SK-N-SH (cell line): ENCODE measurements at regions not wholly inside any gene's neighbourhood (a gene's known extent, or its start where the extent isn't known, plus 50 kb on each side); places are given as distances from the start of the nearest gene placed in this dataset.
A peak's percentile ranks its signal among the peaks of the same experiment; 100 is the strongest.

Source experiments
- CTCF ChIA-PET: fragments of 300-600, 350-600 bp; formaldehyde crosslinking; extraction: SDS; loops from one replicate; lab custom pipeline; 2021; lab: Yijun Ruan, JAX
- POLR2A ChIA-PET: fragments of 350-600 bp; sonication (Branson Sonifier 250); formaldehyde crosslinking; extraction: SDS; loops from one replicate; lab custom pipeline; 2020; ENCODE audit warnings: antibody characterized with exemption, inconsistent platforms; lab: Yijun Ruan, JAX
- DNase-seq: peaks from one replicate; pipeline ENCODE4 v3.0.0; 2012
- H2AFZ ChIP-seq: fragments of 200-600 bp; sonication (generic); 2 replicates; pipeline ENCODE4 v1.8.1; 2016; ENCODE audit warnings: antibody characterized with exemption, mild to moderate bottlenecking, low read depth
- H3F3A ChIP-seq: fragments of 200-600 bp; sonication (generic); replicated peaks from 2 replicates; pipeline ENCODE3; 2016; ENCODE audit warnings: antibody characterized with exemption, mild to moderate bottlenecking; ENCODE audit not compliant: insufficient read depth
- H3K27ac ChIP-seq, 2 experiments: fragments of 200-500 bp in 1 of 2; fragments of 200-600 bp in 1 of 2; sonication (Bioruptor generic) in 1 of 2; sonication (generic), shearing (Covaris generic) in 1 of 2; 2 replicates each; pipeline versions ENCODE4 v1.5.1 to v1.6.1; 2014 to 2016; ENCODE audit warnings: low read depth in 2 of 2, inconsistent platforms in 1 of 2, low read length in 1 of 2, mild to moderate bottlenecking in 1 of 2, mixed read lengths in 1 of 2
- H3K27me3 ChIP-seq: fragments of 200-600 bp; sonication (generic), shearing (Covaris generic); 2 replicates; pipeline ENCODE4 v1.6.1; 2016; ENCODE audit warnings: mixed run types; ENCODE audit not compliant: insufficient read depth
- H3K36me3 ChIP-seq, 2 experiments: fragments of 200-500 bp in 1 of 2; fragments of 200-600 bp in 1 of 2; sonication (Bioruptor generic) in 1 of 2; sonication (generic) in 1 of 2; replicated peaks in 1 of 2; 2 replicates each; pipeline versions ENCODE3 to v1.5.1; 2014 to 2016; ENCODE audit warnings: low read length in 1 of 2, mild to moderate bottlenecking in 1 of 2; ENCODE audit not compliant: insufficient read depth in 2 of 2, control insufficient read depth in 1 of 2
- H3K4me1 ChIP-seq, 2 experiments: fragments of 200-500 bp in 1 of 2; fragments of 200-600 bp in 1 of 2; sonication (Bioruptor generic) in 1 of 2; sonication (generic), shearing (Covaris generic) in 1 of 2; 2 replicates each; pipeline versions ENCODE4 v1.5.1 to v1.6.1; 2014 to 2016; ENCODE audit warnings: low read depth in 1 of 2, low read length in 1 of 2, mixed run types in 1 of 2; ENCODE audit not compliant: insufficient read depth in 2 of 2, control insufficient read depth in 1 of 2
- H3K4me2 ChIP-seq: fragments of 200-600 bp; sonication (generic), shearing (Covaris generic); 2 replicates; pipeline ENCODE4 v1.6.1; 2017; ENCODE audit warnings: mixed run types
- H3K4me3 ChIP-seq, 2 experiments: fragments of 200-500 bp in 1 of 2; fragments of 200-600 bp in 1 of 2; sonication (Bioruptor generic) in 1 of 2; sonication (generic), shearing (Covaris generic) in 1 of 2; 2 replicates each; pipeline versions ENCODE4 v1.5.1 to v1.8.1; 2014 to 2016; ENCODE audit warnings: low read depth in 2 of 2, inconsistent platforms in 1 of 2, low read length in 1 of 2, mild to moderate bottlenecking in 1 of 2, mixed read lengths in 1 of 2, moderate library complexity in 1 of 2
- H3K79me2 ChIP-seq: fragments of 200-600 bp; sonication (generic); 2 replicates; pipeline ENCODE4 v1.8.1; 2017; ENCODE audit warnings: mild to moderate bottlenecking; ENCODE audit not compliant: insufficient read depth
- H3K9ac ChIP-seq: fragments of 200-600 bp; sonication (generic); 2 replicates; pipeline ENCODE4 v1.6.1; 2017; ENCODE audit warnings: mixed run types
- H3K9me2 ChIP-seq: fragments of 200-600 bp; sonication (generic); 2 replicates; pipeline ENCODE4 v1.6.1; 2017; ENCODE audit warnings: mixed run types
- H3K9me3 ChIP-seq: fragments of 200-600 bp; sonication (generic); 2 replicates; pipeline ENCODE4 v1.6.1; 2017; ENCODE audit warnings: mixed run types, mild to moderate bottlenecking, moderate library complexity
- H4K20me1 ChIP-seq: fragments of 200-600 bp; sonication (generic); 2 replicates; pipeline ENCODE4 v1.6.1; 2017; ENCODE audit warnings: mild to moderate bottlenecking, mixed run types; ENCODE audit not compliant: insufficient read depth
- CHD2 ChIP-seq: fragments of 150-350 bp; IDR thresholded peaks from 2 replicates; pipeline ENCODE4 v1.6.1; 2018; ENCODE audit warnings: low read length; ENCODE audit not compliant: partially characterized antibody
- FOXM1 ChIP-seq: IDR thresholded peaks from 2 replicates; pipeline ENCODE4 v1.4.0; 2012; ENCODE audit warnings: low read depth, mild to moderate bottlenecking
- GABPA ChIP-seq: IDR thresholded peaks from 2 replicates; pipeline ENCODE4 v1.4.0; 2012; ENCODE audit warnings: low read depth, mild to moderate bottlenecking
- GATA2 ChIP-seq: sonication (generic); formaldehyde crosslinking; IDR thresholded peaks from 2 replicates; pipeline ENCODE4 v1.5.0; 2020; ENCODE audit warnings: mild to moderate bottlenecking, missing genetic modification reagents
- JUND ChIP-seq: IDR thresholded peaks from 2 replicates; pipeline ENCODE4 v1.4.0; 2012
- MEF2A ChIP-seq: IDR thresholded peaks from 2 replicates; pipeline ENCODE4 v1.4.0; 2012; ENCODE audit warnings: low read depth, borderline replicate concordance
- MXI1 ChIP-seq: IDR thresholded peaks from 2 replicates; pipeline ENCODE4 v1.6.1; 2012; ENCODE audit warnings: mild to moderate bottlenecking, low read depth, low read length, improper control_type of control experiment
- NRF1 ChIP-seq: IDR thresholded peaks from 2 replicates; pipeline ENCODE4 v1.6.1; 2012; ENCODE audit warnings: low read depth, mild to moderate bottlenecking, low read length
- RAD21 ChIP-seq: IDR thresholded peaks from 2 replicates; pipeline ENCODE4 v1.6.1; 2012; ENCODE audit warnings: mild to moderate bottlenecking, low read length
- RCOR1 ChIP-seq: fragments of 150-350 bp; IDR thresholded peaks from 2 replicates; pipeline ENCODE4 v1.6.1; 2017; ENCODE audit warnings: antibody characterized with exemption, low read length
- RFX5 ChIP-seq: IDR thresholded peaks from 2 replicates; pipeline ENCODE4 v1.6.1; 2012; ENCODE audit warnings: mild to moderate bottlenecking, improper control_type of control experiment, low read length
- SMC3 ChIP-seq: IDR thresholded peaks from 2 replicates; pipeline ENCODE4 v1.6.1; 2012; ENCODE audit warnings: low read depth, low read length, improper control_type of control experiment
- TAF1 ChIP-seq: IDR thresholded peaks from 2 replicates; pipeline ENCODE4 v1.6.1; 2012; ENCODE audit warnings: low read depth, mild to moderate bottlenecking, low read length, moderate library complexity, borderline replicate concordance
- TCF12 ChIP-seq: IDR thresholded peaks from 2 replicates; pipeline ENCODE4 v1.4.0; 2012
- TEAD4 ChIP-seq: IDR thresholded peaks from 2 replicates; pipeline ENCODE4 v1.4.0; 2012; ENCODE audit warnings: mild to moderate bottlenecking, borderline replicate concordance; ENCODE audit not compliant: insufficient read depth
- YY1 ChIP-seq: IDR thresholded peaks from 2 replicates; pipeline ENCODE4 v1.4.0; 2012; ENCODE audit warnings: low read depth, mild to moderate bottlenecking
- ZBTB33 ChIP-seq: IDR thresholded peaks from 2 replicates; pipeline ENCODE4 v1.4.0; 2012; ENCODE audit warnings: low read depth, borderline replicate concordance
- WGBS: methylation state at CpG from one replicate; pipeline ENCODE4 v1.1.6; 2017; ENCODE audit warnings: low lambda C conversion rate; 5-methylcytosine and 5-hydroxymethylcytosine counted together
- TF ChIP-seq, protein P1 (sequence below): IDR thresholded peaks from 2 replicates; pipeline ENCODE4 v1.4.0; 2012; ENCODE audit warnings: low read depth
- TF ChIP-seq, protein P2 (sequence below): fragments of 150-350 bp; IDR thresholded peaks from 2 replicates; pipeline ENCODE4 v1.6.1; 2017; ENCODE audit warnings: antibody characterized with exemption, low read length, low read depth, borderline replicate concordance
- TF ChIP-seq, protein P3 (sequence below): fragments of 200-600 bp; sonication (generic); IDR thresholded peaks from 2 replicates; pipeline ENCODE4 v1.6.1; 2017; ENCODE audit warnings: antibody characterized with exemption, mild to moderate bottlenecking, moderate library complexity

- WGBS: 67% methylated on average over 1 of the region's 1 CpG
- TF ChIP-seq RFX5 (no peak), RCOR1 (no peak), RAD21 (no peak), CHD2 (no peak), GATA2 (CRISPR knock-in tag) (no peak), NRF1 (no peak), JUND (no peak), YY1 (no peak), MEF2A (no peak), TAF1 (no peak), GABPA (no peak), TCF12 (no peak), SMC3 (no peak), MXI1 (no peak)
- TF ChIP-seq, protein P1, sequence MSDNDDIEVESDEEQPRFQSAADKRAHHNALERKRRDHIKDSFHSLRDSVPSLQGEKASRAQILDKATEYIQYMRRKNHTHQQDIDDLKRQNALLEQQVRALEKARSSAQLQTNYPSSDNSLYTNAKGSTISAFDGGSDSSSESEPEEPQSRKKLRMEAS: no peak
Observed at GRCh38 chr5:71861682-71862081, 142.6 kb downstream of the CARTPT start.

DNA sequence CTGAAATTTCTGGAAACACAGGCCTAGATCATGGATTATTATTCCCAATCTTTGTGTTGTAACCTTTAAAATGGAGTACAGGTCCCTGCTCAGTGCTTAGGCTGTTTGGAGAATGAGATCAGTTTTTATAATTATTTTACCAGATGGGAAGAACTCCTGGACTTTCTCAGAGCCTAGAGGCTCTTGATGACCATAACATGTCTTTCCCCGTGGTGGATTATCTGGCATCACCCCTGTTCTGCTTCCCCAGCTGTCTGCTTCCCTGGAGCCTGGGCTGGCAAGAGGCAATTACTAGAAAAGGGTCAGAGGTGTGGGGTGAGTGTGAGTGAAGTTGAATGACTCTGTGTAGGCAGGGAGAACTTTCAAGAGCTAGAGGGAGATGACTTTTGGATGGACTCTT is 143.0 kb downstream of the CARTPT start:
- no peak overlapping the region for H3K27ac ChIP-seq
- no peaks in the 10 kb centered on the region for H3K79me2 ChIP-seq
- DNase-seq: peak; percentile 16
- no peaks in the 10 kb centered on the region for H3K9me2 ChIP-seq
- no peak overlapping the region for H3K4me2 ChIP-seq
- no peaks in the 10 kb centered on the region for H3K27me3 ChIP-seq
- TF ChIP-seq TCF12 (no peak), RFX5 (no peak), JUND (no peak), NRF1 (no peak), TAF1 (no peak), FOXM1 (no peak), GATA2 (CRISPR knock-in tag) (no peak), ZBTB33 (no peak), TEAD4 (no peak)
- TF ChIP-seq, protein P1: no peak
- TF ChIP-seq, protein P2, sequence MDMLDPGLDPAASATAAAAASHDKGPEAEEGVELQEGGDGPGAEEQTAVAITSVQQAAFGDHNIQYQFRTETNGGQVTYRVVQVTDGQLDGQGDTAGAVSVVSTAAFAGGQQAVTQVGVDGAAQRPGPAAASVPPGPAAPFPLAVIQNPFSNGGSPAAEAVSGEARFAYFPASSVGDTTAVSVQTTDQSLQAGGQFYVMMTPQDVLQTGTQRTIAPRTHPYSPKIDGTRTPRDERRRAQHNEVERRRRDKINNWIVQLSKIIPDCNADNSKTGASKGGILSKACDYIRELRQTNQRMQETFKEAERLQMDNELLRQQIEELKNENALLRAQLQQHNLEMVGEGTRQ: no peak
- TF ChIP-seq, protein P3, sequence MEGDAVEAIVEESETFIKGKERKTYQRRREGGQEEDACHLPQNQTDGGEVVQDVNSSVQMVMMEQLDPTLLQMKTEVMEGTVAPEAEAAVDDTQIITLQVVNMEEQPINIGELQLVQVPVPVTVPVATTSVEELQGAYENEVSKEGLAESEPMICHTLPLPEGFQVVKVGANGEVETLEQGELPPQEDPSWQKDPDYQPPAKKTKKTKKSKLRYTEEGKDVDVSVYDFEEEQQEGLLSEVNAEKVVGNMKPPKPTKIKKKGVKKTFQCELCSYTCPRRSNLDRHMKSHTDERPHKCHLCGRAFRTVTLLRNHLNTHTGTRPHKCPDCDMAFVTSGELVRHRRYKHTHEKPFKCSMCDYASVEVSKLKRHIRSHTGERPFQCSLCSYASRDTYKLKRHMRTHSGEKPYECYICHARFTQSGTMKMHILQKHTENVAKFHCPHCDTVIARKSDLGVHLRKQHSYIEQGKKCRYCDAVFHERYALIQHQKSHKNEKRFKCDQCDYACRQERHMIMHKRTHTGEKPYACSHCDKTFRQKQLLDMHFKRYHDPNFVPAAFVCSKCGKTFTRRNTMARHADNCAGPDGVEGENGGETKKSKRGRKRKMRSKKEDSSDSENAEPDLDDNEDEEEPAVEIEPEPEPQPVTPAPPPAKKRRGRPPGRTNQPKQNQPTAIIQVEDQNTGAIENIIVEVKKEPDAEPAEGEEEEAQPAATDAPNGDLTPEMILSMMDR: no peak
- H3K4me3 ChIP-seq: no peak overlapping the region
- no peak overlapping the region for H3K9ac ChIP-seq
- no peak overlapping the region for H2AFZ ChIP-seq
- ChIA-PET CTCF (interaction anchor here (0.9 kb wide), 1 partner anchor 12 kb away, joined by 7 read pairs; no protein-coding TSS in a partner anchor), POLR2A (no interaction called here)
- peaks cover 11% of the 10 kb centered on the region for H3F3A ChIP-seq
- H3K4me1 ChIP-seq: peaks cover 11 to 12% of the 10 kb centered on the region in 2 experiments; a peak in 3 of 4 replicates
- 46% methylated on average over 1 of the region's 1 CpG for WGBS
- H3K9me3 ChIP-seq: no peaks in the 10 kb centered on the region
- no peaks in the 10 kb centered on the region for H3K36me3 ChIP-seq
- H4K20me1 ChIP-seq: no peaks in the 10 kb centered on the region

More at GRCh38 chr5:71861682-71862081, 142.6 kb downstream of the CARTPT start:
- Histone ChIP-seq H3K4me2 (no peak overlapping the region), H2AFZ (no peak overlapping the region), H3K9me2 (no peaks in the 10 kb centered on the region), H3K4me1 (peaks cover 11 to 12% of the 10 kb centered on the region in 2 experiments; a peak in 3 of 4 replicates), H3K9me3 (no peaks in the 10 kb centered on the region), H3K27ac (no peak overlapping the region), H3K27me3 (no peaks in the 10 kb centered on the region), H3K79me2 (no peaks in the 10 kb centered on the region), H3K4me3 (no peak overlapping the region), H3F3A (peaks cover 11% of the 10 kb centered on the region), H4K20me1 (no peaks in the 10 kb centered on the region), H3K9ac (no peak overlapping the region), H3K36me3 (no peaks in the 10 kb centered on the region)
- CTCF ChIA-PET: no interaction called here
- DNase-seq: no peak
- POLR2A ChIA-PET: no interaction called here
